ENCODE measurements at regions not wholly inside any gene's neighbourhood (a gene's known extent, or its start where the extent isn't known, plus 50 kb on each side); places are given as distances from the start of the nearest gene placed in this dataset.

- Histone ChIP-seq H3K9ac (ENCODE audit: low read depth, low read length, poor library complexity) (no peak overlapping the region), H3K14ac (ENCODE audit: low read length) (no peak overlapping the region), H3K4me2 (ENCODE audit: insufficient read depth, low read length, poor library complexity, severe bottlenecking) (no peak overlapping the region), H3K9me3 (replicated peaks in 1 of 2; ENCODE audit: control insufficient read depth in 2 of 2, insufficient read depth in 1 of 2, low read depth in 1 of 2, low read length in 2 of 2) (no peaks in the 10 kb centered on the region), H2AFZ (ENCODE audit: low read length) (no peak overlapping the region), H4K91ac (ENCODE audit: low read depth, low read length, poor library complexity) (no peak overlapping the region), H3K36me3 (replicated peaks in 1 of 2; ENCODE audit: control insufficient read depth in 2 of 2, insufficient read depth in 2 of 2, low read length in 2 of 2) (no peaks in the 10 kb centered on the region), H3K23ac (ENCODE audit: low read depth, low read length, poor library complexity) (no peak overlapping the region), H3K18ac (ENCODE audit: low read length) (no peak overlapping the region), H3K4me1 (ENCODE audit: control insufficient read depth in 2 of 2, insufficient read depth in 1 of 2, low read depth in 1 of 2, low read length in 2 of 2) (no peaks in the 10 kb centered on the region), H2BK15ac (ENCODE audit: low read length) (no peak overlapping the region), H3K27ac (replicated peaks; ENCODE audit: low read length) (no peak overlapping the region), H3K79me1 (ENCODE audit: low read depth, low read length) (no peaks in the 10 kb centered on the region), H2BK120ac (ENCODE audit: low read depth, low read length) (no peak overlapping the region), H2BK5ac (ENCODE audit: low read length) (no peak overlapping the region), H3K4ac (ENCODE audit: low read length) (no peak overlapping the region), H2AK5ac (ENCODE audit: low read depth, low read length) (no peak overlapping the region), H2BK12ac (ENCODE audit: low read length) (no peak overlapping the region), H3K27me3 (ENCODE audit: control insufficient read depth in 3 of 3, insufficient read depth in 3 of 3, low read depth in 1 of 3, low read length in 3 of 3) (no peaks in the 10 kb centered on the region), H4K8ac (ENCODE audit: low read depth, low read length) (no peak overlapping the region), H3K4me3 (ENCODE audit: low read length in 2 of 2) (no peak overlapping the region)
- DNase-seq (ENCODE audit: low spot score) = no peak
- WGBS, 2 donors (ENCODE audit: extremely low coverage in 2 of 2, insufficient read length in 2 of 2, insufficient replicate concordance in 1 of 2) = no CpG with 5 or more reads among the region's 2 CpGs
Observed at GRCh38 chr14:59107819-59108218, 80.6 kb upstream of the DAAM1 start.

- no peak overlapping the region for H3K4me3 ChIP-seq (ENCODE audit: low read length in 2 of 2)
Observed at GRCh38 chr14:59116984-59117415, 71.5 kb upstream of the DAAM1 start.

GRCh38 chr14:59117754-59118528 is 70.5 kb upstream of the DAAM1 start:
- Histone ChIP-seq H4K91ac (ENCODE audit: low read depth, low read length, poor library complexity) (no peak overlapping the region), H3K4me2 (ENCODE audit: insufficient read depth, low read length, poor library complexity, severe bottlenecking) (no peak overlapping the region), H3K4ac (ENCODE audit: low read length) (no peak overlapping the region), H2BK5ac (ENCODE audit: low read length) (no peak overlapping the region), H3K23ac (ENCODE audit: low read depth, low read length, poor library complexity) (no peak overlapping the region), H3K9me3 (replicated peaks in 1 of 2; ENCODE audit: control insufficient read depth in 2 of 2, insufficient read depth in 1 of 2, low read depth in 1 of 2, low read length in 2 of 2) (no peaks in the 10 kb centered on the region), H3K36me3 (replicated peaks in 1 of 2; ENCODE audit: control insufficient read depth in 2 of 2, insufficient read depth in 2 of 2, low read length in 2 of 2) (no peaks in the 10 kb centered on the region), H2BK12ac (ENCODE audit: low read length) (no peak overlapping the region), H3K27ac (replicated peaks; ENCODE audit: low read length) (no peak overlapping the region), H3K4me1 (ENCODE audit: control insufficient read depth in 2 of 2, insufficient read depth in 1 of 2, low read depth in 1 of 2, low read length in 2 of 2) (no peaks in the 10 kb centered on the region), H2AK5ac (ENCODE audit: low read depth, low read length) (no peak overlapping the region), H2BK15ac (ENCODE audit: low read length) (no peak overlapping the region), H3K27me3 (ENCODE audit: control insufficient read depth in 3 of 3, insufficient read depth in 3 of 3, low read depth in 1 of 3, low read length in 3 of 3) (peaks cover 0 to 11% (median 0%) of the 10 kb centered on the region in 3 experiments), H4K8ac (ENCODE audit: low read depth, low read length) (no peak overlapping the region), H3K79me1 (ENCODE audit: low read depth, low read length) (no peaks in the 10 kb centered on the region), H3K4me3 (ENCODE audit: low read length in 2 of 2) (no peak overlapping the region), H3K14ac (ENCODE audit: low read length) (no peak overlapping the region), H3K18ac (ENCODE audit: low read length) (no peak overlapping the region), H3K9ac (ENCODE audit: low read depth, low read length, poor library complexity) (no peak overlapping the region), H2BK120ac (ENCODE audit: low read depth, low read length) (no peak overlapping the region), H2AFZ (ENCODE audit: low read length) (no peak overlapping the region)
- DNase-seq (ENCODE audit: low spot score) = no peak
- WGBS, 2 donors (ENCODE audit: extremely low coverage in 2 of 2, insufficient read length in 2 of 2, insufficient replicate concordance in 1 of 2) = no CpG with 5 or more reads among the region's 2 CpGs

More at GRCh38 chr14:59116984-59117415, 71.5 kb upstream of the DAAM1 start:
- Histone ChIP-seq H4K91ac (ENCODE audit: low read depth, low read length, poor library complexity) (no peak overlapping the region), H2AK5ac (ENCODE audit: low read depth, low read length) (no peak overlapping the region), H3K4ac (ENCODE audit: low read length) (no peak overlapping the region), H3K36me3 (replicated peaks in 1 of 2; ENCODE audit: control insufficient read depth in 2 of 2, insufficient read depth in 2 of 2, low read length in 2 of 2) (no peaks in the 10 kb centered on the region), H3K14ac (ENCODE audit: low read length) (no peak overlapping the region), H3K27ac (replicated peaks; ENCODE audit: low read length) (no peak overlapping the region), H3K79me1 (ENCODE audit: low read depth, low read length) (no peaks in the 10 kb centered on the region), H3K9me3 (replicated peaks in 1 of 2; ENCODE audit: control insufficient read depth in 2 of 2, insufficient read depth in 1 of 2, low read depth in 1 of 2, low read length in 2 of 2) (no peaks in the 10 kb centered on the region), H3K9ac (ENCODE audit: low read depth, low read length, poor library complexity) (no peak overlapping the region), H2BK15ac (ENCODE audit: low read length) (no peak overlapping the region), H2AFZ (ENCODE audit: low read length) (no peak overlapping the region), H2BK12ac (ENCODE audit: low read length) (no peak overlapping the region), H3K4me1 (ENCODE audit: control insufficient read depth in 2 of 2, insufficient read depth in 1 of 2, low read depth in 1 of 2, low read length in 2 of 2) (no peaks in the 10 kb centered on the region), H2BK120ac (ENCODE audit: low read depth, low read length) (no peak overlapping the region), H3K23ac (ENCODE audit: low read depth, low read length, poor library complexity) (no peak overlapping the region), H3K4me2 (ENCODE audit: insufficient read depth, low read length, poor library complexity, severe bottlenecking) (no peak overlapping the region), H3K27me3 (ENCODE audit: control insufficient read depth in 3 of 3, insufficient read depth in 3 of 3, low read depth in 1 of 3, low read length in 3 of 3) (peaks cover 0 to 10% (median 0%) of the 10 kb centered on the region in 3 experiments), H4K8ac (ENCODE audit: low read depth, low read length) (no peak overlapping the region), H3K18ac (ENCODE audit: low read length) (no peak overlapping the region), H2BK5ac (ENCODE audit: low read length) (no peak overlapping the region)
- no peak for DNase-seq (ENCODE audit: low spot score)
- no CpG with 5 or more reads among the region's 2 CpGs for WGBS, 2 donors (ENCODE audit: extremely low coverage in 2 of 2, insufficient read length in 2 of 2, insufficient replicate concordance in 1 of 2)

- no peak overlapping the region for H3K14ac ChIP-seq (ENCODE audit: low read length)
- H3K79me1 ChIP-seq (ENCODE audit: low read depth, low read length) = no peaks in the 10 kb centered on the region
- H3K9ac ChIP-seq (ENCODE audit: low read depth, low read length, poor library complexity) = no peak overlapping the region
- H3K4ac ChIP-seq (ENCODE audit: low read length) = no peak overlapping the region
- H2AFZ ChIP-seq (ENCODE audit: low read length) = no peak overlapping the region
- H3K4me1 ChIP-seq (ENCODE audit: control insufficient read depth in 2 of 2, insufficient read depth in 1 of 2, low read depth in 1 of 2, low read length in 2 of 2) = no peaks in the 10 kb centered on the region
- no peak for DNase-seq (ENCODE audit: low spot score)
- no peak overlapping the region for H3K18ac ChIP-seq (ENCODE audit: low read length)
- H2BK15ac ChIP-seq (ENCODE audit: low read length) = no peak overlapping the region
- H2AK5ac ChIP-seq (ENCODE audit: low read depth, low read length) = no peak overlapping the region
- no CpG with 5 or more reads among the region's 1 CpG for WGBS, 2 donors (ENCODE audit: extremely low coverage in 2 of 2, insufficient read length in 2 of 2, insufficient replicate concordance in 1 of 2)
- H3K27me3 ChIP-seq (ENCODE audit: control insufficient read depth in 3 of 3, insufficient read depth in 3 of 3, low read depth in 1 of 3, low read length in 3 of 3) = peaks cover 0 to 11% (median 0%) of the 10 kb centered on the region in 3 experiments
- H2BK120ac ChIP-seq (ENCODE audit: low read depth, low read length) = no peak overlapping the region
- no peaks in the 10 kb centered on the region for H3K9me3 ChIP-seq (replicated peaks in 1 of 2; ENCODE audit: control insufficient read depth in 2 of 2, insufficient read depth in 1 of 2, low read depth in 1 of 2, low read length in 2 of 2)
- H4K91ac ChIP-seq (ENCODE audit: low read depth, low read length, poor library complexity) = no peak overlapping the region
- H3K23ac ChIP-seq (ENCODE audit: low read depth, low read length, poor library complexity) = no peak overlapping the region
- no peak overlapping the region for H3K27ac ChIP-seq (replicated peaks; ENCODE audit: low read length)
- no peak overlapping the region for H4K8ac ChIP-seq (ENCODE audit: low read depth, low read length)
- no peak overlapping the region for H2BK12ac ChIP-seq (ENCODE audit: low read length)
- no peaks in the 10 kb centered on the region for H3K36me3 ChIP-seq (replicated peaks in 1 of 2; ENCODE audit: control insufficient read depth in 2 of 2, insufficient read depth in 2 of 2, low read length in 2 of 2)
- no peak overlapping the region for H3K4me3 ChIP-seq (ENCODE audit: low read length in 2 of 2)
- no peak overlapping the region for H3K4me2 ChIP-seq (ENCODE audit: insufficient read depth, low read length, poor library complexity, severe bottlenecking)
- no peak overlapping the region for H2BK5ac ChIP-seq (ENCODE audit: low read length)
Observed at GRCh38 chr14:59120921-59121320, 67.5 kb upstream of the DAAM1 start.

Data from neuronal stem cell (in vitro differentiated cells).